Gastroesophageal sphincter (tissue), 4 donors: ENCODE measurements at regions not wholly inside any gene's neighbourhood (a gene's known extent, or its start where the extent isn't known, plus 50 kb on each side); places are given as distances from the start of the nearest gene placed in this dataset.

ENCODE experiments used
- ATAC-seq: fragments of 150-250 bp; one replicate; pipeline ENCODE4 v1.9.1; 2016; ENCODE audit warnings: mild to moderate bottlenecking, moderate library complexity
- H3K27ac ChIP-seq, 4 donors: fragments of 200-600 bp; sonication (generic) in 3 of 4; 1 replicate in 3 of 4; 2 replicates in 1 of 4; pipeline ENCODE4 v1.5.1; 2016 to 2019
- H3K27me3 ChIP-seq: fragments of 200-600 bp; sonication (generic); one replicate; pipeline ENCODE4 v1.5.1; 2019
- H3K36me3 ChIP-seq, 2 donors: fragments of 200-600 bp; sonication (generic); one replicate each; pipeline ENCODE4 v1.5.1; 2019; ENCODE audit warnings: control low read depth in 1 of 2
- H3K4me1 ChIP-seq, 3 donors: fragments of 200-600 bp; sonication (generic); 1 replicate in 2 of 3; 2 replicates in 1 of 3; pipeline ENCODE4 v1.5.1; 2016 to 2019; ENCODE audit warnings: control low read depth in 2 of 3
- H3K4me3 ChIP-seq, 2 donors: fragments of 200-600 bp; sonication (generic); one replicate each; pipeline ENCODE4 v1.5.1; 2019; ENCODE audit warnings: mild to moderate bottlenecking in 1 of 2, moderate library complexity in 1 of 2
- H3K9me3 ChIP-seq, 3 donors: fragments of 200-600 bp; sonication (generic); one replicate each; pipeline ENCODE4 v1.5.1; 2017 to 2019; ENCODE audit warnings: control low read depth in 2 of 3
- EP300 ChIP-seq: sonication (generic); formaldehyde crosslinking; IDR thresholded peaks from one replicate; pipeline ENCODE4 v1.6.1; 2017; ENCODE audit warnings: antibody characterized with exemption, mild to moderate bottlenecking
- POLR2A ChIP-seq, 2 donors: fragments of 450-650 bp; IDR thresholded peaks; one replicate each; pipeline ENCODE4 v1.6.1; 2017; ENCODE audit warnings: antibody characterized with exemption in 2 of 2, mild to moderate bottlenecking in 2 of 2, moderate library complexity in 1 of 2
- POLR2AphosphoS5 ChIP-seq: sonication (generic); formaldehyde crosslinking; IDR thresholded peaks from one replicate; pipeline ENCODE4 v1.6.1; 2017; ENCODE audit warnings: antibody characterized with exemption
- WGBS, 2 donors: methylation state at CpG; one replicate each; pipeline ENCODE4 v1.1.5; 2018; ENCODE audit warnings: low coverage in 1 of 2; 5-methylcytosine and 5-hydroxymethylcytosine counted together
- TF ChIP-seq, protein P1 (sequence below), 4 experiments: fragments of 200-600 bp in 2 of 4; fragments of 450-650 bp in 2 of 4; sonication (generic) in 1 of 4; IDR thresholded peaks; one replicate each; pipeline ENCODE4 v1.5.1; 2017 to 2019; ENCODE audit warnings: antibody characterized with exemption in 4 of 4, mild to moderate bottlenecking in 2 of 4, moderate library complexity in 2 of 4

DNA sequence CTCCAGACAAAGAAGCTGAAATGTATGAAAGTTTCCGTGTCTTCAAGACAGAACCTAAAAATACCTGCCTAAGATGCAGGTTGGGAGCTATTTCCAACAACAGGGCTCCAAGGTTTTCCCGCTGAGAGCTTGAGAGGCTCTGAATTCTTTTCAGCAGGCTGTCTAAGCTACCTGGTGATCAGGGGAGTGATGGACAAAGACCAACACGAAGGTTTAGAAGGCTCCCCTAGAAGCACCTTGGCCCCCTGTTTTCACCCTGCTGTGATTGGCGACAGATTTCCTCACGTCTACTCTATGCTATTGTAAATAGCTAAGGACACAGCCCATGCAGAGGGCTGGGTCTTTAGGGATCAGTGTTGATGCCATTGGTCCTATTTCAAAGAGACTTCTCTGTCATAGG lies 275.2 kb upstream of the SALL1 start:
- Histone ChIP-seq H3K36me3 (no peaks in the 10 kb centered on the region), H3K4me1 (no peaks in the 10 kb centered on the region), H3K27me3 (peaks cover 6% of the 10 kb centered on the region), H3K27ac (no peak overlapping the region), H3K9me3 (no peaks in the 10 kb centered on the region), H3K4me3 (no peak overlapping the region)
- 32 to 38% methylated on average over 2 to 3 of the region's 5 CpGs for WGBS, 2 donors
- TF ChIP-seq POLR2A (IDR thresholded peaks at IDR 0.05) (no peak), EP300 (no peak), POLR2AphosphoS5 (no peak)
- TF ChIP-seq, protein P1, sequence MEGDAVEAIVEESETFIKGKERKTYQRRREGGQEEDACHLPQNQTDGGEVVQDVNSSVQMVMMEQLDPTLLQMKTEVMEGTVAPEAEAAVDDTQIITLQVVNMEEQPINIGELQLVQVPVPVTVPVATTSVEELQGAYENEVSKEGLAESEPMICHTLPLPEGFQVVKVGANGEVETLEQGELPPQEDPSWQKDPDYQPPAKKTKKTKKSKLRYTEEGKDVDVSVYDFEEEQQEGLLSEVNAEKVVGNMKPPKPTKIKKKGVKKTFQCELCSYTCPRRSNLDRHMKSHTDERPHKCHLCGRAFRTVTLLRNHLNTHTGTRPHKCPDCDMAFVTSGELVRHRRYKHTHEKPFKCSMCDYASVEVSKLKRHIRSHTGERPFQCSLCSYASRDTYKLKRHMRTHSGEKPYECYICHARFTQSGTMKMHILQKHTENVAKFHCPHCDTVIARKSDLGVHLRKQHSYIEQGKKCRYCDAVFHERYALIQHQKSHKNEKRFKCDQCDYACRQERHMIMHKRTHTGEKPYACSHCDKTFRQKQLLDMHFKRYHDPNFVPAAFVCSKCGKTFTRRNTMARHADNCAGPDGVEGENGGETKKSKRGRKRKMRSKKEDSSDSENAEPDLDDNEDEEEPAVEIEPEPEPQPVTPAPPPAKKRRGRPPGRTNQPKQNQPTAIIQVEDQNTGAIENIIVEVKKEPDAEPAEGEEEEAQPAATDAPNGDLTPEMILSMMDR (IDR thresholded peaks at IDR 0.05), result no peak
- no peak for ATAC-seq

DNA sequence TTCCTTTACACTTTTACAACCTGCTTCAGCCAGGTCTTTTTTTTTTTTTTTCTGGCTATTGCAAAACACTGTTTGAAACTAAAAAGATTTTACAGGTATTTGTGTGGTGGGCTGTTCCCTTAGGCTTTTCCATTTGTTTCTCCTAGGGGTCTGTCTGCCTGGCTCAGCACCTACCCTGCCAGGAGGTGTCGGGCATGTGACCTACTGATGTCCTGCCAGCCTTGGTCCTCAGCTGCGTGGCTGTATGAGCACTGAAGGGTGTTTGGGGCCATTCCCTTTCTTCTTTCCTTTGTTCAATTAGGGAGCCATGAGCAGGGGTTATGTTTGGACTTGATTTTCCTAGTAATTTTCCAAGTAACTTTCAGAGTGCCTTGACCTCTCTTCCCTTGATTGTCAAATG lies 269.2 kb upstream of the SALL1 start:
- Histone ChIP-seq H3K36me3 (no peaks in the 10 kb centered on the region), H3K27me3 (no peaks in the 10 kb centered on the region), H3K27ac (no peak overlapping the region), H3K4me3 (no peak overlapping the region), H3K4me1 (no peaks in the 10 kb centered on the region), H3K9me3 (no peaks in the 10 kb centered on the region)
- WGBS, 2 donors, result 64 to 80% methylated on average over 1 to 2 of the region's 2 CpGs
- ATAC-seq, result no peak
- TF ChIP-seq POLR2A (IDR thresholded peaks at IDR 0.05) (no peak), POLR2AphosphoS5 (no peak), EP300 (no peak)
- TF ChIP-seq, protein P1 (IDR thresholded peaks at IDR 0.05), result no peak

DNA sequence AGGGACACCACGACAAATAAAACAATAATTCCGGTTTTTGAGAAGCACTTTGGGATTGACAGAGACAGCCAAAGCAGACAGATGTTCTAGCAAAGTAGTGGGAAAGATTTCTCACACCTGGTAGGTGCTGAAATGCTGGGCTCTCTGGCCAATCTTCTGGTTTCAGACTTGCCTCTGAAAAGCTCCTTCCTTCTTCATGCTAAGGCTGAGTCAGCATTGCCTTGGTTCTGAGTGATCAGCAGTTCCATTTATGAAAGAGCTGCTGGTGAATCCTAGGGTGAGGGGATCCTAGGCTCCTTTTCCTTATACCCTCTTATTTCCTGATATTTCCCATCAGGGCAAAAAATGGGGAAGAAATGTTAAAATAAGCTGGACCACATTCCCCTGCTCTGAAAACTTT lies 268.7 kb upstream of the SALL1 start:
- Histone ChIP-seq H3K4me1 (no peaks in the 10 kb centered on the region), H3K27ac (no peak overlapping the region), H3K36me3 (no peaks in the 10 kb centered on the region), H3K9me3 (no peaks in the 10 kb centered on the region), H3K4me3 (no peak overlapping the region), H3K27me3 (no peaks in the 10 kb centered on the region)
- no peak for TF ChIP-seq POLR2AphosphoS5
- TF ChIP-seq, protein P1 (IDR thresholded peaks at IDR 0.05), result no peak
- no peak for TF ChIP-seq EP300
- no peak for TF ChIP-seq POLR2A (IDR thresholded peaks at IDR 0.05)
- WGBS, 2 donors, result 38 to 44% methylated on average over 2 of the region's 2 CpGs
- no peak for ATAC-seq

DNA sequence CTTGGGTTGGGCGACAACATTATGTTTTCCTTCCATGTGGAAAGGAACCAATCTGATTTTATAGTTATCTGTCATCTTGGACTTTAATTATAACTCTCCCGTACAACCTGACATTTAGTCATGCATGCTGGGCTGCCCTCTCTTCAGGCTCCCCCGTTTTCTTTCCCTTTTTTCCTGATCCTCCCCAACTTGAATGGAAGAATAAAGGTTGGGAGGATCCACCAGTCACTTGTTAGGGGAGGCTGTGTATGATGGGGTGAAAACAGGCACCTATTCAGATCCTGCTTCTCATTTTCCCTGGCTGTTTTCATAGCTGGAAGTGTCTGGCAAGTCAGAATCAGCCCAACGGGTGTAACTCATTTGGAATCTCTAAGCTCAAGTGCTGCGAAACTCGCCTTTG lies 267.2 kb upstream of the SALL1 start:
- H3K27me3 ChIP-seq, result no peaks in the 10 kb centered on the region
- no peak overlapping the region for H3K4me3 ChIP-seq
- no peaks in the 10 kb centered on the region for H3K9me3 ChIP-seq
- H3K4me1 ChIP-seq, result no peaks in the 10 kb centered on the region
- TF ChIP-seq EP300 (no peak), POLR2A (IDR thresholded peaks at IDR 0.05) (no peak), POLR2AphosphoS5 (no peak)
- TF ChIP-seq, protein P1 (IDR thresholded peaks at IDR 0.05), result no peak
- ATAC-seq, result no peak
- 56 to 83% methylated on average over 2 to 6 of the region's 6 CpGs for WGBS, 2 donors
- no peak overlapping the region for H3K27ac ChIP-seq
- H3K36me3 ChIP-seq, result no peaks in the 10 kb centered on the region

DNA sequence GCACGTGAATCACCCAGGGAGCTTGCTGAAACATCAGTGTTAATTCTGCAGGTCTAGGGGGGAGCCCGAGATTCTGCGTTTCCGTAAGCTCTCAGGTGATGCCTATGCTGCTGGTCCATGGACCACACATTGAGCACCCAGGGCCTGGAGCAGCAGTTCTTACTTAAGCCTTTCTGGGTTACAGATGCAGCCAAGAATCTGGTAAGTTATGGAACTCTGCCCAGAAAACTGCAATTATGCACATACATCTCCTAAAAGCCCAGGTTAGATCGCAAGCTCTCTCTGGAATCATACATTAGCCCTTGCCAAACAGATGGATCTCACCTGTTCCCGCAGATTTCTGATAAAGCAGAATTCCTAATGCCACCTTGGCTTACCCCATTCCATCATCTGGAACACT lies 265.9 kb upstream of the SALL1 start:
- Histone ChIP-seq H3K4me3 (no peak overlapping the region), H3K27me3 (no peaks in the 10 kb centered on the region), H3K4me1 (no peaks in the 10 kb centered on the region), H3K27ac (no peak overlapping the region), H3K36me3 (no peaks in the 10 kb centered on the region), H3K9me3 (no peaks in the 10 kb centered on the region)
- TF ChIP-seq POLR2AphosphoS5 (no peak), POLR2A (IDR thresholded peaks at IDR 0.05) (no peak), EP300 (no peak)
- TF ChIP-seq, protein P1 (IDR thresholded peaks at IDR 0.05), result no peak
- no peak for ATAC-seq
- WGBS, 2 donors, result 42 to 50% methylated on average over 2 to 4 of the region's 6 CpGs
